ENCODE measurements at regions not wholly inside any gene's neighbourhood (a gene's known extent, or its start where the extent isn't known, plus 50 kb on each side); places are given as distances from the start of the nearest gene placed in this dataset.

DNA sequence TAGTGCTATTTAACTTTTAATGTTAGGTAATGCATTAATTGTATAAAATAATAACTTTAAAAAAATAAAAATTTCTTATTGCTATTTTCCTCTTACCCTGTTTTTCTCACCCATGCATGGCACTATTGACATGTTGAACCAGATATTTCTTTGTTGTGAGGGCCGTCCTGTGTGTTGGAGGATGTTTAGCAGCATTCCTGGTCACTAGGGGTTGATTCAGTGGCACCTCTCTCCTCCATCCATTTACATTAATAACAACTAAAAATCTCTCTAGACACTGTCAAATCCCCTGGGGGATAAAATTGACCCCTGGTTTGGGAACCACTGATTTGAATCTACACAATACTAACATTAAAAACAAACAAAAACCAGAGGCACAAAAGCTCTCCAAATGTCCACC, 147.5 kb upstream of the MIS18BP1 start:
- Histone ChIP-seq H3K79me2 (ENCODE audit: insufficient read depth, low read length) (no peaks in the 10 kb centered on the region), H3K27ac (ENCODE audit: low read depth, low read length) (no peak overlapping the region), H3K4me3 (replicated peaks in 1 of 2; ENCODE audit: low read depth in 1 of 2, low read length in 2 of 2) (no peak overlapping the region), H3K27me3 (ENCODE audit: insufficient read depth, low read length) (no peaks in the 10 kb centered on the region), H3K4me2 (ENCODE audit: low read length) (no peak overlapping the region), H4K20me1 (ENCODE audit: insufficient read depth) (no peaks in the 10 kb centered on the region), H3K9me2 (ENCODE audit: insufficient read depth) (no peaks in the 10 kb centered on the region), H3K9ac (ENCODE audit: low read length) (no peak overlapping the region), H3K9me3 (ENCODE audit: control insufficient read depth in 1 of 2, insufficient read depth in 1 of 2, low read depth in 1 of 2, low read length in 2 of 2) (no peaks in the 10 kb centered on the region), H2AFZ (ENCODE audit: low read depth, low read length, poor library complexity, severe bottlenecking) (no peak overlapping the region), H3K36me3 (ENCODE audit: control insufficient read depth in 1 of 2, insufficient read depth in 2 of 2, low read length in 2 of 2) (no peaks in the 10 kb centered on the region), H3K4me1 (ENCODE audit: control insufficient read depth in 1 of 2, insufficient read depth in 2 of 2, low read length in 2 of 2) (no peaks in the 10 kb centered on the region)
- no TSS peak for BruUV-seq (replicated peaks)
- ChIA-PET CTCF (no interaction called here), POLR2A (no interaction called here), RAD21 (ENCODE audit: low non-redundant PET in 1 of 2, low total read pairs in 2 of 2, uncharacterized antibody in 2 of 2, unreplicated experiment in 2 of 2) (no interaction called here)
- DNase-seq (ENCODE audit: low read depth, low spot score) (no peak), ATAC-seq (no peak)
- intact Hi-C loops (cut with micrococcal nuclease) = no loop called here
- TF ChIP-seq, protein P1, sequence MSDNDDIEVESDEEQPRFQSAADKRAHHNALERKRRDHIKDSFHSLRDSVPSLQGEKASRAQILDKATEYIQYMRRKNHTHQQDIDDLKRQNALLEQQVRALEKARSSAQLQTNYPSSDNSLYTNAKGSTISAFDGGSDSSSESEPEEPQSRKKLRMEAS (IDR thresholded peaks at IDR 0.05) = no peak
- TF ChIP-seq, protein P2, sequence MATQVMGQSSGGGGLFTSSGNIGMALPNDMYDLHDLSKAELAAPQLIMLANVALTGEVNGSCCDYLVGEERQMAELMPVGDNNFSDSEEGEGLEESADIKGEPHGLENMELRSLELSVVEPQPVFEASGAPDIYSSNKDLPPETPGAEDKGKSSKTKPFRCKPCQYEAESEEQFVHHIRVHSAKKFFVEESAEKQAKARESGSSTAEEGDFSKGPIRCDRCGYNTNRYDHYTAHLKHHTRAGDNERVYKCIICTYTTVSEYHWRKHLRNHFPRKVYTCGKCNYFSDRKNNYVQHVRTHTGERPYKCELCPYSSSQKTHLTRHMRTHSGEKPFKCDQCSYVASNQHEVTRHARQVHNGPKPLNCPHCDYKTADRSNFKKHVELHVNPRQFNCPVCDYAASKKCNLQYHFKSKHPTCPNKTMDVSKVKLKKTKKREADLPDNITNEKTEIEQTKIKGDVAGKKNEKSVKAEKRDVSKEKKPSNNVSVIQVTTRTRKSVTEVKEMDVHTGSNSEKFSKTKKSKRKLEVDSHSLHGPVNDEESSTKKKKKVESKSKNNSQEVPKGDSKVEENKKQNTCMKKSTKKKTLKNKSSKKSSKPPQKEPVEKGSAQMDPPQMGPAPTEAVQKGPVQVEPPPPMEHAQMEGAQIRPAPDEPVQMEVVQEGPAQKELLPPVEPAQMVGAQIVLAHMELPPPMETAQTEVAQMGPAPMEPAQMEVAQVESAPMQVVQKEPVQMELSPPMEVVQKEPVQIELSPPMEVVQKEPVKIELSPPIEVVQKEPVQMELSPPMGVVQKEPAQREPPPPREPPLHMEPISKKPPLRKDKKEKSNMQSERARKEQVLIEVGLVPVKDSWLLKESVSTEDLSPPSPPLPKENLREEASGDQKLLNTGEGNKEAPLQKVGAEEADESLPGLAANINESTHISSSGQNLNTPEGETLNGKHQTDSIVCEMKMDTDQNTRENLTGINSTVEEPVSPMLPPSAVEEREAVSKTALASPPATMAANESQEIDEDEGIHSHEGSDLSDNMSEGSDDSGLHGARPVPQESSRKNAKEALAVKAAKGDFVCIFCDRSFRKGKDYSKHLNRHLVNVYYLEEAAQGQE (IDR thresholded peaks at IDR 0.05; ENCODE audit: low read depth) = no peak
- TF ChIP-seq ZFX (IDR thresholded peaks at IDR 0.05) = no peak
- no peak for TF ChIP-seq EZH2 (IDR thresholded peaks at IDR 0.05)
- TF ChIP-seq FOSL1 (IDR thresholded peaks at IDR 0.05; ENCODE audit: low read depth) = no peak
- no peak for TF ChIP-seq SRF (IDR thresholded peaks at IDR 0.05; ENCODE audit: low read depth)
- TF ChIP-seq EGR1 (IDR thresholded peaks at IDR 0.05; ENCODE audit: low read depth) = no peak

DNA sequence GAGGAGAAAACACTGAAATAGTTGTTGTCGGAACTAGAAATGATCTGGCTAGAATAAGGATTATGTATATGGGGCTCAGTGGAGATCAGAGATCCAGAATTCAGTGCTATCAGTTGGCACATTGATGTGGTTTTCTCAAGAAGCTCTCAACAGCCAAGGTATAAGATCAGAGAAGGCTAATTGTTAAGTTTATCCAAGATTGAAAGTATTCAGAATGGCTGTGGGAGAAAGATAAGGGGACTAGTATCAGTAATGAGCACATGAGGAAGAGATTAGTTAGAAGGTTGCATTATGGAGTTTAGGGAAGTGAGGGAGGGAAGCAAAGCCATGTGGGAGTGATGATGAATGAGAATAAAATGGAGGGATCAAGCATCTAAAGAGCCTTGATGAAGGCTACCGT, 128.1 kb upstream of the MIS18BP1 start:
- intact Hi-C loops (cut with micrococcal nuclease) = no loop called here
- Histone ChIP-seq H3K4me2 (ENCODE audit: low read length) (no peak overlapping the region), H3K9me3 (ENCODE audit: control insufficient read depth in 1 of 2, insufficient read depth in 1 of 2, low read depth in 1 of 2, low read length in 2 of 2) (no peaks in the 10 kb centered on the region), H3K79me2 (ENCODE audit: insufficient read depth, low read length) (no peaks in the 10 kb centered on the region), H3K36me3 (ENCODE audit: control insufficient read depth in 1 of 2, insufficient read depth in 2 of 2, low read length in 2 of 2) (no peaks in the 10 kb centered on the region), H3K9ac (ENCODE audit: low read length) (no peak overlapping the region), H2AFZ (ENCODE audit: low read depth, low read length, poor library complexity, severe bottlenecking) (no peak overlapping the region), H3K4me3 (replicated peaks in 1 of 2; ENCODE audit: low read depth in 1 of 2, low read length in 2 of 2) (no peak overlapping the region), H3K9me2 (ENCODE audit: insufficient read depth) (no peaks in the 10 kb centered on the region), H3K27ac (ENCODE audit: low read depth, low read length) (no peak overlapping the region), H4K20me1 (ENCODE audit: insufficient read depth) (no peaks in the 10 kb centered on the region), H3K4me1 (ENCODE audit: control insufficient read depth in 1 of 2, insufficient read depth in 2 of 2, low read length in 2 of 2) (no peaks in the 10 kb centered on the region), H3K27me3 (ENCODE audit: insufficient read depth, low read length) (no peaks in the 10 kb centered on the region)
- DNase-seq (ENCODE audit: low read depth, low spot score) (no peak), ATAC-seq (no peak)
- CTCF ChIA-PET = no interaction called here
- RAD21 ChIA-PET (ENCODE audit: low non-redundant PET in 1 of 2, low total read pairs in 2 of 2, uncharacterized antibody in 2 of 2, unreplicated experiment in 2 of 2) = no interaction called here
- no peak for TF ChIP-seq FOSL1 (IDR thresholded peaks at IDR 0.05; ENCODE audit: low read depth)
- no peak for TF ChIP-seq CEBPB (IDR thresholded peaks at IDR 0.05; ENCODE audit: low read depth)
- TF ChIP-seq EGR1 (IDR thresholded peaks at IDR 0.05; ENCODE audit: low read depth) = no peak
- no peak for TF ChIP-seq TCF7L2 (IDR thresholded peaks at IDR 0.05; ENCODE audit: borderline replicate concordance, extremely low read depth, insufficient read depth, insufficient read length)
- TF ChIP-seq SIN3A (IDR thresholded peaks at IDR 0.05; ENCODE audit: low read depth) = no peak
- TF ChIP-seq, protein P3, sequence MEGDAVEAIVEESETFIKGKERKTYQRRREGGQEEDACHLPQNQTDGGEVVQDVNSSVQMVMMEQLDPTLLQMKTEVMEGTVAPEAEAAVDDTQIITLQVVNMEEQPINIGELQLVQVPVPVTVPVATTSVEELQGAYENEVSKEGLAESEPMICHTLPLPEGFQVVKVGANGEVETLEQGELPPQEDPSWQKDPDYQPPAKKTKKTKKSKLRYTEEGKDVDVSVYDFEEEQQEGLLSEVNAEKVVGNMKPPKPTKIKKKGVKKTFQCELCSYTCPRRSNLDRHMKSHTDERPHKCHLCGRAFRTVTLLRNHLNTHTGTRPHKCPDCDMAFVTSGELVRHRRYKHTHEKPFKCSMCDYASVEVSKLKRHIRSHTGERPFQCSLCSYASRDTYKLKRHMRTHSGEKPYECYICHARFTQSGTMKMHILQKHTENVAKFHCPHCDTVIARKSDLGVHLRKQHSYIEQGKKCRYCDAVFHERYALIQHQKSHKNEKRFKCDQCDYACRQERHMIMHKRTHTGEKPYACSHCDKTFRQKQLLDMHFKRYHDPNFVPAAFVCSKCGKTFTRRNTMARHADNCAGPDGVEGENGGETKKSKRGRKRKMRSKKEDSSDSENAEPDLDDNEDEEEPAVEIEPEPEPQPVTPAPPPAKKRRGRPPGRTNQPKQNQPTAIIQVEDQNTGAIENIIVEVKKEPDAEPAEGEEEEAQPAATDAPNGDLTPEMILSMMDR (IDR thresholded peaks at IDR 0.05 in 2 of 3, conservative IDR thresholded peaks at IDR 0.05 in 1 of 3; ENCODE audit: borderline replicate concordance in 1 of 3, insufficient read depth in 1 of 3, low read depth in 2 of 3, low read length in 2 of 3) = no peak
- TF ChIP-seq ELF1 (IDR thresholded peaks at IDR 0.05; ENCODE audit: borderline replicate concordance, low read depth) = no peak
- no peak for TF ChIP-seq YY1 (IDR thresholded peaks at IDR 0.05; ENCODE audit: extremely low read depth, insufficient replicate concordance, low read depth, low read length)
- no peak for TF ChIP-seq RAD21 (IDR thresholded peaks at IDR 0.05; ENCODE audit: low read depth)
- TF ChIP-seq EZH2 (IDR thresholded peaks at IDR 0.05) = no peak
- no peak for TF ChIP-seq SRF (IDR thresholded peaks at IDR 0.05; ENCODE audit: low read depth)
- TF ChIP-seq JUND (IDR thresholded peaks at IDR 0.05) = no peak
- BruUV-seq (replicated peaks) = no TSS peak
- POLR2A ChIA-PET = no interaction called here
